Gastroesophageal sphincter (tissue), 3 donors: ENCODE measurements at regions not wholly inside any gene's neighbourhood (a gene's known extent, or its start where the extent isn't known, plus 50 kb on each side); places are given as distances from the start of the nearest gene placed in this dataset.

Source experiments
- POLR2AphosphoS5 ChIP-seq: sonication (generic); formaldehyde crosslinking; IDR thresholded peaks from one replicate; pipeline ENCODE4 v1.6.1; 2017; ENCODE audit warnings: antibody characterized with exemption
- TF ChIP-seq, protein P1 (sequence below), 4 experiments: fragments of 200-600 bp in 2 of 4; fragments of 450-650 bp in 2 of 4; sonication (generic) in 1 of 4; IDR thresholded peaks; one replicate each; pipeline ENCODE4 v1.5.1; 2017 to 2019; ENCODE audit warnings: antibody characterized with exemption in 4 of 4, mild to moderate bottlenecking in 2 of 4, moderate library complexity in 2 of 4

DNA sequence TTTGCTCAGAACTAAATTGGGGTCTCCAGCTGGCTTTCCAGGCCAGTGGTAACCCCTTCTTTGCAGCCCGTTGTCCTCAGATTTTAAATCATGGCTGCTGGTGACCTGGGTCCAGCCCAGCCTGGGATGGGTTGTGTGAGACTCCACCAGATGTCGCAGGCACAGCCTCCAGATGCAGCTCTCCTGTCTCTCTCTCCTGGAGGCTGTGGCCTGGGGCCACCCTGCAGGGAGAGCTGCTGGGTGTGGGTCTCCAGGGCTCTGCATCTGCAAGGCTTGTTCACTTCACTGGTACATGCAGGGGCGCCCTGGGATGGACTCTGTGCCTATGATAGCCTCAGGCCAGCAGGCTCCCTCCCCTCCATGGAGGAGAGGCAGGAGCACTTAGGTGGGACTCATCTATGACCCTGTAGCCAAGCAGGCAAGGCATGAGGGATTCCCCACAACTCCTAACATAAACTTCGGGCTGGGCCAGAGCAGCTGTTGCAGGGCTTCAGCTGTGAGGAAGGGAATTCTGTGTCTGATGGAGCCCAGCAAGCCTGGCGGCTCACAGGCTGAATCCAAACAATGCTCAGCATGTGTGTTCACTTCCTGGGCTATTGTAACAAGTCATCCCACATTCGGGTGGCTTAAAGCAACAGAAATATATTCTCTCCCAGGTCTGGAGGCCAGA lies 94.7 kb upstream of the NXT1 start:
- TF ChIP-seq, protein P1, sequence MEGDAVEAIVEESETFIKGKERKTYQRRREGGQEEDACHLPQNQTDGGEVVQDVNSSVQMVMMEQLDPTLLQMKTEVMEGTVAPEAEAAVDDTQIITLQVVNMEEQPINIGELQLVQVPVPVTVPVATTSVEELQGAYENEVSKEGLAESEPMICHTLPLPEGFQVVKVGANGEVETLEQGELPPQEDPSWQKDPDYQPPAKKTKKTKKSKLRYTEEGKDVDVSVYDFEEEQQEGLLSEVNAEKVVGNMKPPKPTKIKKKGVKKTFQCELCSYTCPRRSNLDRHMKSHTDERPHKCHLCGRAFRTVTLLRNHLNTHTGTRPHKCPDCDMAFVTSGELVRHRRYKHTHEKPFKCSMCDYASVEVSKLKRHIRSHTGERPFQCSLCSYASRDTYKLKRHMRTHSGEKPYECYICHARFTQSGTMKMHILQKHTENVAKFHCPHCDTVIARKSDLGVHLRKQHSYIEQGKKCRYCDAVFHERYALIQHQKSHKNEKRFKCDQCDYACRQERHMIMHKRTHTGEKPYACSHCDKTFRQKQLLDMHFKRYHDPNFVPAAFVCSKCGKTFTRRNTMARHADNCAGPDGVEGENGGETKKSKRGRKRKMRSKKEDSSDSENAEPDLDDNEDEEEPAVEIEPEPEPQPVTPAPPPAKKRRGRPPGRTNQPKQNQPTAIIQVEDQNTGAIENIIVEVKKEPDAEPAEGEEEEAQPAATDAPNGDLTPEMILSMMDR (IDR thresholded peaks at IDR 0.05) = no peak
- no peak for TF ChIP-seq POLR2AphosphoS5
